ENCODE measurements at regions not wholly inside any gene's neighbourhood (a gene's known extent, or its start where the extent isn't known, plus 50 kb on each side); places are given as distances from the start of the nearest gene placed in this dataset.

- TF ChIP-seq CTCF (IDR thresholded peaks at IDR 0.05) (no peak), EZH2 (IDR thresholded peaks at IDR 0.05; ENCODE audit: borderline replicate concordance, insufficient read depth, low read depth, low read length, poor library complexity, severe bottlenecking) (no peak)
Observed at GRCh38 chr20:22928679-22929078, 106.4 kb upstream of the SSTR4 start.
